HepG2 (cell line): ENCODE measurements at regions not wholly inside any gene's neighbourhood (a gene's known extent, or its start where the extent isn't known, plus 50 kb on each side); places are given as distances from the start of the nearest gene placed in this dataset.

Experiments used
- ATAC-seq: fragments of 200-7000 bp; cut with Tn5 transposase; 3 replicates; pipeline ENCODE4 v1.9.1; 2020; ENCODE audit warnings: mild to moderate bottlenecking, moderate library complexity
- BruUV-seq: library from RNA; stranded (reverse); fragments of 400-500 nt; replicated peaks from 2 replicates; lab custom pipeline; 2021; lab: Mats Ljungman, UMichigan
- CTCF ChIA-PET: fragments of 300-600 bp; formaldehyde crosslinking; extraction: SDS; loops from one replicate; lab custom pipeline; 2021; ENCODE audit warnings: low total read pairs, inconsistent platforms, low intra/inter-chr PET ratio; lab: Yijun Ruan, JAX
- POLR2A ChIA-PET: fragments of 350-600 bp; sonication (Branson Sonifier 250); formaldehyde crosslinking; loops from one replicate; lab custom pipeline; 2020; ENCODE audit warnings: antibody characterized with exemption, inconsistent platforms; lab: Yijun Ruan, JAX
- DNase-seq: peaks from one replicate; pipeline ENCODE4 v3.0.0-alpha.2; 2015; ENCODE audit warnings: low spot score
- FAIRE-seq: peaks from 3 replicates; lab custom pipeline; 2011; peaks lifted over from hg19 to GRCh38; lab: Jason Lieb, UNC
- H2AFZ ChIP-seq: one replicate; pipeline ENCODE4 v1.6.1; 2011; ENCODE audit warnings: low read length, inconsistent platforms
- H3K27ac ChIP-seq: fragments of 300-600 bp; 3 replicates; pipeline ENCODE4 v1.8.0; 2011; ENCODE audit warnings: mixed run types, mild to moderate bottlenecking, mixed read lengths, low read length, inconsistent platforms; ENCODE audit not compliant: insufficient read depth; ENCODE audit errors: extremely low read length
- H3K27me3 ChIP-seq, 2 experiments: fragments of 200-600 bp in 1 of 2; 2 replicates in 1 of 2; 3 replicates in 1 of 2; pipeline versions ENCODE4 v1.6.0 to v1.8.0; 2011; ENCODE audit warnings: low read length in 2 of 2, mild to moderate bottlenecking in 2 of 2, moderate library complexity in 2 of 2, inconsistent platforms in 1 of 2; ENCODE audit not compliant: insufficient read depth in 2 of 2, control insufficient read depth in 1 of 2
- H3K36me3 ChIP-seq, 2 experiments: fragments of 200-600 bp in 1 of 2; replicated peaks in 1 of 2; 2 replicates in 1 of 2; 3 replicates in 1 of 2; pipeline versions ENCODE4 v1.5.1 to v1.8.0; 2011; ENCODE audit warnings: low read length in 2 of 2, inconsistent platforms in 1 of 2; ENCODE audit not compliant: insufficient read depth in 2 of 2, control insufficient read depth in 1 of 2
- H3K4me1 ChIP-seq: 2 replicates; pipeline ENCODE4 v1.5.1; 2012; ENCODE audit warnings: low read length, inconsistent platforms; ENCODE audit not compliant: insufficient read depth
- H3K4me2 ChIP-seq: 2 replicates; pipeline ENCODE4 v1.6.0; 2011; ENCODE audit warnings: low read depth, low read length, inconsistent platforms
- H3K4me3 ChIP-seq, 3 experiments: fragments of 200-600 bp in 1 of 3; sonication (generic), shearing (Covaris generic) in 1 of 3; replicated peaks in 1 of 3; 2 replicates each; pipeline ENCODE4 v1.5.1; 2011 to 2016; ENCODE audit warnings: low read length in 3 of 3, inconsistent platforms in 2 of 3, low read depth in 2 of 3, mild to moderate bottlenecking in 2 of 3, control low read depth in 1 of 3, mixed read lengths in 1 of 3; ENCODE audit not compliant: insufficient read depth in 1 of 3
- H3K79me2 ChIP-seq: one replicate; pipeline ENCODE4 v1.6.1; 2011; ENCODE audit warnings: low read length, inconsistent platforms; ENCODE audit not compliant: insufficient read depth
- H3K9ac ChIP-seq: 2 replicates; pipeline ENCODE4 v1.6.0; 2011; ENCODE audit warnings: mild to moderate bottlenecking, low read depth, low read length, inconsistent platforms; ENCODE audit not compliant: insufficient read depth
- H3K9me3 ChIP-seq: 2 replicates; pipeline ENCODE4 v1.5.1; 2012; ENCODE audit warnings: mild to moderate bottlenecking, low read length
- H4K20me1 ChIP-seq: 2 replicates; pipeline ENCODE4 v1.6.0; 2011; ENCODE audit warnings: inconsistent platforms, mild to moderate bottlenecking, low read length, moderate library complexity; ENCODE audit not compliant: insufficient read depth
- CREM ChIP-seq, 2 experiments: sonication (generic) in 1 of 2; formaldehyde crosslinking in 1 of 2; IDR thresholded peaks; 2 replicates each; pipeline versions ENCODE4 v1.4.0 to v1.6.1; 2016 to 2020; ENCODE audit warnings: antibody characterized with exemption in 1 of 2, mild to moderate bottlenecking in 1 of 2, missing genetic modification reagents in 1 of 2
- FOSL2 ChIP-seq: sonication (generic); formaldehyde crosslinking; IDR thresholded peaks from 2 replicates; pipeline ENCODE4 v1.4.0; 2020; ENCODE audit warnings: missing genetic modification reagents
- FOXC1 ChIP-seq: sonication (generic); formaldehyde crosslinking; IDR thresholded peaks from 2 replicates; pipeline ENCODE4 v1.8.0; 2022; ENCODE audit warnings: mild to moderate bottlenecking, missing genetic modification reagents, borderline replicate concordance
- GATAD2A ChIP-seq: IDR thresholded peaks from 2 replicates; pipeline ENCODE4 v1.6.1; 2016
- LBX2 ChIP-seq: sonication (generic); formaldehyde crosslinking; IDR thresholded peaks from 2 replicates; pipeline ENCODE4 v1.5.0; 2020; ENCODE audit warnings: missing genetic modification reagents, mild to moderate bottlenecking, borderline replicate concordance
- SAFB2 ChIP-seq: sonication (generic); formaldehyde crosslinking; IDR thresholded peaks from 2 replicates; pipeline ENCODE4 v1.5.1; 2020; ENCODE audit warnings: missing genetic modification reagents, low read depth, mild to moderate bottlenecking, borderline replicate concordance
- SALL2 ChIP-seq: sonication (generic); formaldehyde crosslinking; IDR thresholded peaks from 2 replicates; pipeline ENCODE4 v1.8.1; 2023; ENCODE audit warnings: mild to moderate bottlenecking, missing genetic modification reagents, inconsistent platforms
- SP1 ChIP-seq, 2 experiments: fragments of 450-650 bp in 1 of 2; sonication (generic) in 1 of 2; formaldehyde crosslinking in 1 of 2; IDR thresholded peaks; 2 replicates each; pipeline versions ENCODE4 v1.4.0 to v1.6.1; 2016 to 2020; ENCODE audit warnings: missing genetic modification reagents in 1 of 2
- ZNF407 ChIP-seq: sonication (generic); formaldehyde crosslinking; IDR thresholded peaks from one replicate; pipeline ENCODE4 v1.5.1; 2020; ENCODE audit warnings: mild to moderate bottlenecking, missing genetic modification reagents; ENCODE audit errors: not compliant biosample characterization
- WGBS: methylation state at CpG from one replicate; pipeline ENCODE4 v1.1.6; 2017; ENCODE audit warnings: low lambda C conversion rate; 5-methylcytosine and 5-hydroxymethylcytosine counted together
- in situ Hi-C: cut with HindIII; loops from 2 replicates; pipeline ENCODE4 v1.10.0; 2017; ENCODE audit warnings: low pct_unique_long_range_greater_than_20kb; ENCODE audit not compliant: extremely low pct_ligation_motif_present
- intact Hi-C: fragments of 100-400 bp; cut with micrococcal nuclease; formaldehyde crosslinking; loops from one replicate; pipeline ENCODE4 v1.10.0; 2022; ENCODE audit not compliant: unreplicated experiment

GRCh38 chr3:107106907-107107306 is 270.3 kb upstream of the CCDC54 start:
- no peak overlapping the region for H2AFZ ChIP-seq
- ATAC-seq, result no peak
- H3K4me2 ChIP-seq, result no peak overlapping the region
- H3K4me1 ChIP-seq, result no peaks in the 10 kb centered on the region
- no TSS peak for BruUV-seq
- ChIA-PET CTCF (no interaction called here), POLR2A (no interaction called here)
- H3K27ac ChIP-seq, result no peak overlapping the region
- H3K9me3 ChIP-seq, result peaks cover 9% of the 10 kb centered on the region
- no peaks in the 10 kb centered on the region for H4K20me1 ChIP-seq
- in situ Hi-C loops, result no loop called here
- no peak overlapping the region for H3K4me3 ChIP-seq
- 39% methylated on average over 7 of the region's 8 CpGs for WGBS
- intact Hi-C loops, result no loop called here
- TF ChIP-seq CREM (IDR thresholded peaks at IDR 0.05) (no peak), CREM (CRISPR knock-in tag; IDR thresholded peaks at IDR 0.05) (no peak), LBX2 (CRISPR knock-in tag) (no peak)
- TF ChIP-seq, all 625 proteins: peak for 0
- no peaks in the 10 kb centered on the region for H3K27me3 ChIP-seq
- H3K36me3 ChIP-seq, result no peaks in the 10 kb centered on the region
- no peaks in the 10 kb centered on the region for H3K79me2 ChIP-seq
- no peak for DNase-seq
- no peak overlapping the region for H3K9ac ChIP-seq
- FAIRE-seq, result no peak

- no TSS peak for BruUV-seq
- no peak overlapping the region for H2AFZ ChIP-seq
- no peaks in the 10 kb centered on the region for H3K27me3 ChIP-seq
- H4K20me1 ChIP-seq, result no peaks in the 10 kb centered on the region
- ChIA-PET CTCF (no interaction called here), POLR2A (no interaction called here)
- H3K79me2 ChIP-seq, result no peaks in the 10 kb centered on the region
- ATAC-seq, result no peak
- no peaks in the 10 kb centered on the region for H3K4me1 ChIP-seq
- no peak for DNase-seq
- H3K9me3 ChIP-seq, result no peaks in the 10 kb centered on the region
- no peak overlapping the region for H3K27ac ChIP-seq
- in situ Hi-C loops, result no loop called here
- under 1% methylated on average over 3 of the region's 3 CpGs for WGBS
- intact Hi-C loops, result no loop called here
- no peak overlapping the region for H3K4me3 ChIP-seq
- H3K4me2 ChIP-seq, result no peak overlapping the region
- no peaks in the 10 kb centered on the region for H3K36me3 ChIP-seq
- H3K9ac ChIP-seq, result no peak overlapping the region
- FAIRE-seq, result no peak
- no peak for TF ChIP-seq SP1 (IDR thresholded peaks at IDR 0.05)
- TF ChIP-seq SP1 (CRISPR knock-in tag; IDR thresholded peaks at IDR 0.05), result no peak
- TF ChIP-seq GATAD2A, result no peak
- TF ChIP-seq FOXC1, result no peak
- TF ChIP-seq FOSL2 (CRISPR knock-in tag), result no peak
- TF ChIP-seq SAFB2 (CRISPR knock-in tag), result no peak
- TF ChIP-seq ZNF407 (CRISPR knock-in tag), result no peak
- TF ChIP-seq SALL2 (CRISPR knock-in tag), result no peak
These were observed 266.5 kb upstream of the CCDC54 start for GRCh38 chr3:107110596-107111305.
